H9 (cell line): ENCODE measurements at regions not wholly inside any gene's neighbourhood (a gene's known extent, or its start where the extent isn't known, plus 50 kb on each side); places are given as distances from the start of the nearest gene placed in this dataset.

Experiments
- DNase-seq: peaks from one replicate; pipeline ENCODE4 v3.0.0-alpha.2; 2017
- H2AFZ ChIP-seq: one replicate; pipeline ENCODE4 v1.6.1; 2013; ENCODE audit warnings: mild to moderate bottlenecking, low read length, control low read depth, moderate library complexity
- H2AK5ac ChIP-seq: 2 replicates; pipeline ENCODE4 v1.6.1; 2013; ENCODE audit warnings: low read length, control low read depth, mixed read lengths; ENCODE audit not compliant: insufficient read length
- H2BK120ac ChIP-seq: one replicate; pipeline ENCODE4 v1.6.1; 2013; ENCODE audit warnings: low read depth, mild to moderate bottlenecking, low read length, control low read depth, inconsistent platforms; ENCODE audit not compliant: poor library complexity, severe bottlenecking
- H2BK12ac ChIP-seq: 2 replicates; pipeline ENCODE4 v1.6.1; 2013; ENCODE audit warnings: low read length, control low read depth, mixed read lengths, low read depth; ENCODE audit not compliant: insufficient read length
- H2BK15ac ChIP-seq: 2 replicates; pipeline ENCODE4 v1.6.1; 2013; ENCODE audit warnings: low read depth, low read length, control low read depth
- H2BK20ac ChIP-seq: one replicate; pipeline ENCODE4 v1.6.1; 2013; ENCODE audit warnings: low read depth, mild to moderate bottlenecking, low read length, control low read depth, inconsistent platforms; ENCODE audit not compliant: poor library complexity, severe bottlenecking
- H2BK5ac ChIP-seq: 2 replicates; pipeline ENCODE4 v1.6.1; 2013; ENCODE audit warnings: low read length, control low read depth, mixed read lengths; ENCODE audit not compliant: insufficient read length
- H3K14ac ChIP-seq: 2 replicates; pipeline ENCODE4 v1.6.1; 2013; ENCODE audit warnings: low read length, control low read depth; ENCODE audit not compliant: insufficient read depth
- H3K18ac ChIP-seq: 2 replicates; pipeline ENCODE4 v1.6.1; 2013; ENCODE audit warnings: low read depth, mild to moderate bottlenecking, mixed read lengths, low read length, control low read depth; ENCODE audit not compliant: insufficient read length
- H3K23ac ChIP-seq: 2 replicates; pipeline ENCODE4 v1.6.1; 2013; ENCODE audit warnings: low read length, control low read depth, mixed read lengths, low read depth; ENCODE audit not compliant: insufficient read length
- H3K23me2 ChIP-seq: 2 replicates; pipeline ENCODE4 v1.6.1; 2013; ENCODE audit warnings: low read depth, mild to moderate bottlenecking, mixed read lengths, low read length, control low read depth; ENCODE audit not compliant: insufficient read length, poor library complexity, severe bottlenecking
- H3K27ac ChIP-seq: 2 replicates; pipeline ENCODE4 v1.5.1; 2013; ENCODE audit warnings: low read length, control low read depth, mixed read lengths, low read depth; ENCODE audit not compliant: insufficient read length
- H3K27me3 ChIP-seq: 2 replicates; pipeline ENCODE4 v1.6.1; 2013; ENCODE audit warnings: low read length, control low read depth, inconsistent platforms; ENCODE audit not compliant: insufficient read depth
- H3K4ac ChIP-seq: 2 replicates; pipeline ENCODE4 v1.6.1; 2013; ENCODE audit warnings: low read depth, mild to moderate bottlenecking, control low read depth, inconsistent platforms, low read length, moderate library complexity
- H3K4me1 ChIP-seq: 2 replicates; pipeline ENCODE4 v1.6.1; 2013; ENCODE audit warnings: low read length, control low read depth, inconsistent platforms; ENCODE audit not compliant: insufficient read depth
- H3K4me2 ChIP-seq: 2 replicates; pipeline ENCODE4 v1.6.1; 2013; ENCODE audit warnings: low read length, control low read depth, mixed read lengths; ENCODE audit not compliant: insufficient read length, insufficient read depth
- H3K56ac ChIP-seq: 2 replicates; pipeline ENCODE4 v1.6.1; 2013; ENCODE audit warnings: low read depth, mild to moderate bottlenecking, mixed read lengths, low read length, control low read depth; ENCODE audit not compliant: insufficient read length
- H3K79me1 ChIP-seq: 2 replicates; pipeline ENCODE4 v1.6.1; 2013; ENCODE audit warnings: low read depth, mild to moderate bottlenecking, moderate library complexity, low read length, control low read depth, inconsistent platforms; ENCODE audit not compliant: insufficient read depth, poor library complexity, severe bottlenecking
- H3K79me2 ChIP-seq: 2 replicates; pipeline ENCODE4 v1.6.1; 2013; ENCODE audit warnings: low read length, control low read depth, inconsistent platforms; ENCODE audit not compliant: insufficient read depth
- H3K9ac ChIP-seq: 2 replicates; pipeline ENCODE4 v1.6.1; 2013; ENCODE audit warnings: low read length, control low read depth, mixed read lengths; ENCODE audit not compliant: insufficient read length; ENCODE audit errors: extremely low read depth
- H3K9me3 ChIP-seq: one replicate; pipeline ENCODE4 v1.6.1; 2013; ENCODE audit warnings: low read depth, low read length, inconsistent platforms; ENCODE audit not compliant: control insufficient read depth
- H3T11ph ChIP-seq: one replicate; pipeline ENCODE4 v1.6.1; 2013; ENCODE audit warnings: mild to moderate bottlenecking, low read length, control low read depth, inconsistent platforms
- H4K20me1 ChIP-seq: one replicate; pipeline ENCODE4 v1.6.1; 2013; ENCODE audit not compliant: control insufficient read depth, insufficient read length, insufficient read depth
- H4K5ac ChIP-seq: 2 replicates; pipeline ENCODE4 v1.6.1; 2013; ENCODE audit warnings: low read depth, mild to moderate bottlenecking, mixed read lengths, low read length, control low read depth; ENCODE audit not compliant: insufficient read length
- H4K8ac ChIP-seq: replicated peaks from 2 replicates; pipeline ENCODE4 v1.6.1; 2013; ENCODE audit warnings: low read length, control low read depth, mixed read lengths, low read depth; ENCODE audit not compliant: insufficient read length
- H4K91ac ChIP-seq: 2 replicates; pipeline ENCODE4 v1.6.1; 2013; ENCODE audit warnings: low read depth, mild to moderate bottlenecking, moderate library complexity, mixed read lengths, low read length, control low read depth; ENCODE audit not compliant: insufficient read length
- H3K27ac Mint-ChIP-seq, 3 experiments: 2 replicates in 2 of 3; 3 replicates in 1 of 3; pipeline ENCODE4 v1.8.0; 2020 to 2021; ENCODE audit warnings: mixed read lengths in 3 of 3, mild to moderate bottlenecking in 1 of 3, moderate library complexity in 1 of 3
- H3K27me3 Mint-ChIP-seq: 2 replicates; pipeline ENCODE4 v1.8.0; 2021; ENCODE audit warnings: low read depth, mild to moderate bottlenecking, moderate library complexity, mixed read lengths
- H3K36me3 Mint-ChIP-seq, 3 experiments: 2 replicates in 2 of 3; 3 replicates in 1 of 3; pipeline ENCODE4 v1.8.0; 2020 to 2021; ENCODE audit warnings: low read depth in 3 of 3, mixed read lengths in 3 of 3; ENCODE audit not compliant: insufficient read depth in 1 of 3
- H3K4me1 Mint-ChIP-seq, 2 experiments: 2 replicates each; pipeline ENCODE4 v1.8.0; 2020; ENCODE audit warnings: mixed read lengths in 2 of 2
- H3K4me3 Mint-ChIP-seq, 2 experiments: 2 replicates in 1 of 2; 3 replicates in 1 of 2; pipeline ENCODE4 v1.8.0; 2020 to 2021; ENCODE audit warnings: mild to moderate bottlenecking in 2 of 2, mixed read lengths in 2 of 2, moderate library complexity in 1 of 2
- H3K9me3 Mint-ChIP-seq, 2 experiments: 2 replicates in 1 of 2; 3 replicates in 1 of 2; pipeline ENCODE4 v1.8.0; 2020; ENCODE audit warnings: mild to moderate bottlenecking in 2 of 2, mixed read lengths in 2 of 2, moderate library complexity in 1 of 2
- CTCF ChIP-seq: fragments of 200-600 bp; sonication (generic); conservative IDR thresholded peaks from 3 replicates; pipeline ENCODE4 v1.8.0; 2021; ENCODE audit warnings: antibody characterized with exemption, mild to moderate bottlenecking
- WGBS: extraction: QIAGEN DNeasy Blood & Tissue Kit; methylation state at CpG from one replicate; pipeline ENCODE4 v1.1.7; 2013; ENCODE audit warnings: missing lambda C conversion rate, low lambda C conversion rate, mixed read lengths; ENCODE audit not compliant: insufficient read length; ENCODE audit errors: extremely low coverage; 5-methylcytosine and 5-hydroxymethylcytosine counted together

- H2BK15ac ChIP-seq: no peak overlapping the region
- no peak overlapping the region for H2AFZ ChIP-seq
- Mint-ChIP-seq H3K9me3 (no peaks in the 10 kb centered on the region), H3K27ac (no peak overlapping the region), H3K36me3 (no peaks in the 10 kb centered on the region), H3K4me1 (peaks cover 10 to 19% of the 10 kb centered on the region in 2 experiments), H3K27me3 (no peaks in the 10 kb centered on the region), H3K4me3 (no peak overlapping the region)
- H3T11ph ChIP-seq: no peak overlapping the region
- no peak overlapping the region for H3K4ac ChIP-seq
- no peak overlapping the region for H2AK5ac ChIP-seq
- H3K27me3 ChIP-seq: no peaks in the 10 kb centered on the region
- H3K14ac ChIP-seq: no peak overlapping the region
- H3K4me1 ChIP-seq: peaks cover 8% of the 10 kb centered on the region; the same call in 1 of the 2 replicates
- H2BK120ac ChIP-seq: no peak overlapping the region
- H3K23me2 ChIP-seq: no peaks in the 10 kb centered on the region
- no peak overlapping the region for H3K9ac ChIP-seq
- H2BK12ac ChIP-seq: no peak overlapping the region
- no peak overlapping the region for H2BK20ac ChIP-seq
- no peak overlapping the region for H3K23ac ChIP-seq
- no peak overlapping the region for H4K91ac ChIP-seq
- H4K5ac ChIP-seq: no peak overlapping the region
- TF ChIP-seq CTCF: no peak
- no peak overlapping the region for H3K4me2 ChIP-seq
- no peaks in the 10 kb centered on the region for H4K20me1 ChIP-seq
- no peak overlapping the region for H3K27ac ChIP-seq
- H2BK5ac ChIP-seq: no peak overlapping the region
- no peak for DNase-seq
- H3K9me3 ChIP-seq: no peaks in the 10 kb centered on the region
- no CpG with 5 or more reads among the region's 2 CpGs for WGBS
- H4K8ac ChIP-seq: no peak overlapping the region
- no peak overlapping the region for H3K56ac ChIP-seq
- H3K79me1 ChIP-seq: no peaks in the 10 kb centered on the region
- H3K79me2 ChIP-seq: no peaks in the 10 kb centered on the region
- no peak overlapping the region for H3K18ac ChIP-seq
Observed at GRCh38 chr21:27108701-27109100, 141.8 kb upstream of the ADAMTS5 start.
